NOMO-1 treated with DMSO at 0.1 percent for 48 hours (cell line): ENCODE measurements at regions not wholly inside any gene's neighbourhood (a gene's known extent, or its start where the extent isn't known, plus 50 kb on each side); places are given as distances from the start of the nearest gene placed in this dataset.
"Not testable (repeated sequence)": the region's sequence is repeated elsewhere in the genome, so short reads cannot be mapped to it uniquely, and the experiment has no call there.

ENCODE experiments used
- DNase-seq: peaks from one replicate; lab custom pipeline; 2025; ENCODE audit not compliant: unreplicated experiment; lab: John Stamatoyannopoulos, UW

DNA sequence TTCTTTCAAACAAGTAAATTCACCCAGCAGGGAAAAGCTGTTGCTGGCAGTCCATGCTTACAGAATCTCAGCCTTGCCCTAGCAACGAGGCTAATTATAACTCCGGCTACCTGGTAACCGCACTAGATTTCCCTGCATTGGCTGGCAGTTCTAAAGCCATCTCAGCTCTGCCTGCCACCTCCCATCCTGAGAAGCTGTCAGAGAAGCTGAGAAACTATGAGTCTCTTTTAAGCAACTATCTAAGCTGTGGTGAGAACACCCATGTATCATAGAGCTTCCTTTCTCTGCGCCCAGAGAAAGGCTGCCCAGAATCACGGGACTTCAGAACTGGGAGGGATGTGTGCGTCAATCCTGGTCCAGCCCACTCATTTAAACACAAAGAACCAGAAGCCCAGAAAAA, 113.9 kb upstream of the NBPF26 start:
- not testable (repeated sequence) for DNase-seq

- not testable (repeated sequence) for DNase-seq
Observed at GRCh38 chr1:120614931-120615639, 108.7 kb upstream of the NBPF26 start.

GRCh38 chr1:120617493-120617892, 106.3 kb upstream of the NBPF26 start:
- DNase-seq: not testable (repeated sequence)

DNA sequence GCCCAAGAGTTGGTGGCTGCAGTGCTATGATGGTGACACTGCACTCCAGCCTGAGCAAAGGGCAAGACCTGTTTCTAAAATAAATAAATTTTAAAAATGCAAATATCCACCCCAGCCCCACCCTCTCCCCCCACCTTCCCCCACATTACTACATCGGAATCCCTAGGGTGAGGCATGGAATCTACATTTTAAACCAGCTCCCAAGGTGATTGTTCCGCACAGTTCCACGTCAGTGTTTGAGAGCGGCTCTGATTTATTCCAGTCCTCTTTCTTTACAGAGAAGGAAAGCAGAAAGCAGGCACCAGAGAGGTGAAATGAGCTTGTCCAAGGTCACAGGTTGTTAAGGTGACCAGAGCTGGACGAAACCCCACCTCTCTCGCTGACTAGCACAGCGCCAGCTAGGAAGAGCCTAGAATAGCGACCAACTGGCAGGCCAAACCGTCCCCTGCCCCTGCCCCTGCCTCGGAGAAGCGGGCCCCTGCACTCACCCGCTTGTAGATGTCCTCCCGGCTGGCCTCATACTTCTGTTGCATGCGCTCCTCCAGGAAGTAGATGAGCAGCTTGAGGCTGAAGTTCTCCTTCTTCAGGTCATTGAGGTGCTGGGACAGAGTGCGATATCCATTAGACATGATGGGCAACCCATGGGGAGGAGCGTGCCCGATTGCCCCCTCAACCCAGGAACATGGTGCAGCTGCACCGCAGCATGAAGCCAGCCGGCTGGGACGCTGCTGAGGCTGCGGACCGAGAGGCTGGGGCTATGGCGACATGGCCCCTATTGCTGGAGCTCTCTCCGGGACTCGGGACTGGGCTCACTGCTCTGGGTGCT, 103.7 kb upstream of the NBPF26 start:
- DNase-seq: not testable (repeated sequence)

GRCh38 chr1:120620693-120620969, 103.1 kb upstream of the NBPF26 start:
- DNase-seq: not testable (repeated sequence)

DNA sequence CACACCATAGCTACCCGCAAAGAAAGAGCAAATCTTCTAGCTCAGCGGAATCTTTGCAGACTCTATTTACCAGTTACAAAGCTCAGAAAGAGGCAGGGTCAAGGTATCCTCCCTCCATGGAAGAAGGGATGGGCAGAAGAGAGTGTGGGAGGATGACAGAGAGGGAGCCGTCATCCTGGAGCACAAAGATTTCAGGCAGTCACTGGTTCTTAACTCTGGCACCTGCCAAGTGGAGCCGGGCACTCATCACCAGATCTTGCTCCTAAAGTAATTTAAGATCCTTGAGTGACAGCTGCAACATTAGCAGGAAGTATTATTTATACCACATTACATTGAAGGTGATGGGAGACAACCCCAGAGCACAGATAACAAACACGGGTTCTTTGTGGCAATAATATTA, 102.5 kb upstream of the NBPF26 start:
- DNase-seq: not testable (repeated sequence)

DNA sequence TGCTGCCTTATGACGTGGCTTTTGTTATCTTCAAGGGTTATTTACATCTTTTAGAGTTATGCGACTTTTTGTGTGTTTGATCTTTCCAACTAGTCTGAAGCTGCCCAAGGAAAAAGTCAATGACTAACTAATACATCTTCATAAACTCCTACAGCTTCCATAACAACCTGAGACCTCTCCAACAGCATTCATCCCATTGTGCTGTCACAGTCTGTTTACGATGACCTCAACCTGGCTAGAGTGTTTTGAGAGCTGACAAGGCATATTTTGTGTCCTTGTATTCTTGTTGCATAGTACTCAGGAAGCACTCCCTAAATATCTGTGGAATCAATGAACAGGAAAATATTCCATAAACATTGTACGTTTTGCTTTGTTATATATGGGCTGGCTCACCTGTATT, 100.2 kb upstream of the NBPF26 start:
- DNase-seq: not testable (repeated sequence)

DNA sequence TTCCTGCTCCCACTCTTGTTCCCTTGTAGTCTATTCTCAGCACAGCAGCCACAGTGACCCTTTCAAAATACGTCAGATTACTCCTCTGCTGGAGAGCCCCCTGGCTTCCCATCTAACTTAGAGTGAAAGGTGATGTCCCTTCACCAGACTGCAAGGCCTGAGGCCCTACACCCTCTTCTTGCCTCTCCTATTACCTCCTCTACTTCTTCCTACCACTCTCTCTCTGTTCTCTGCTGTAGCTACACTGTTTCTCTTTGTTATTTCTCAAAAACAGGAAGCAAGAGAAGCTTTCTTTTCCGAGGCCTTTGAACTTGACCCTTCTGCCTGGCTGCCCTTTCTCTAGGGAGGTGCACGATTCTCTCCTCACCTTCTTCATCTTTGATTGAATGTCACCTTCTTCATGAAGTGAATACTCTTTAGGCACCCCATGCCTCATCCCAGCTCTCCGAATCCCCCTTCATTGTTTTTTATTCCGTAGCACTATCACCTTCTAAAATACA, 99.1 kb upstream of the NBPF26 start:
- not testable (repeated sequence) for DNase-seq

GRCh38 chr1:120629832-120630455, 93.8 kb upstream of the NBPF26 start:
- DNase-seq: not testable (repeated sequence)

- DNase-seq: not testable (repeated sequence)
Observed at GRCh38 chr1:120634816-120635806, 88.6 kb upstream of the NBPF26 start.

GRCh38 chr1:120640261-120641013, 83.3 kb upstream of the NBPF26 start:
- not testable (repeated sequence) for DNase-seq

- not testable (repeated sequence) for DNase-seq
Observed at GRCh38 chr1:120641014-120641302, 82.8 kb upstream of the NBPF26 start.

DNA sequence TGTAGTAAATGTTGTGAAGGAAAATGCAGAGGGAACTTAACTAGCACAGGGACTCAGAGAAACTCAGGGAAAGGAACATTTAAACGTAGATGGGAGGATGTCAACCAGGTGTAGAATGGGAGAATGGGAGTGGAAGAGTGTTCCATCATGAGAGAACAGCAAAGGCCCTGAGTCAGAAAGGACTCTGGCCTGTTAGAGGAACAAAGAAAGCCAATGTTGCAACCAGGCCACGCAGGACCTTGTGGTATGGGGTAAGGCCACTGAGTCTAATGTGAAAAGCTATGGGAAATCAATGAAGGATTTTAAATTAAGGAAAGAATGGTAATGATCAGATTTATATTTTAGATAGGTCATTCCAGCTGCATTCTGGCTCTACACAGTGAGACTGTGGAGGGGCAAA, 76.6 kb upstream of the NBPF26 start:
- DNase-seq: not testable (repeated sequence)

DNA sequence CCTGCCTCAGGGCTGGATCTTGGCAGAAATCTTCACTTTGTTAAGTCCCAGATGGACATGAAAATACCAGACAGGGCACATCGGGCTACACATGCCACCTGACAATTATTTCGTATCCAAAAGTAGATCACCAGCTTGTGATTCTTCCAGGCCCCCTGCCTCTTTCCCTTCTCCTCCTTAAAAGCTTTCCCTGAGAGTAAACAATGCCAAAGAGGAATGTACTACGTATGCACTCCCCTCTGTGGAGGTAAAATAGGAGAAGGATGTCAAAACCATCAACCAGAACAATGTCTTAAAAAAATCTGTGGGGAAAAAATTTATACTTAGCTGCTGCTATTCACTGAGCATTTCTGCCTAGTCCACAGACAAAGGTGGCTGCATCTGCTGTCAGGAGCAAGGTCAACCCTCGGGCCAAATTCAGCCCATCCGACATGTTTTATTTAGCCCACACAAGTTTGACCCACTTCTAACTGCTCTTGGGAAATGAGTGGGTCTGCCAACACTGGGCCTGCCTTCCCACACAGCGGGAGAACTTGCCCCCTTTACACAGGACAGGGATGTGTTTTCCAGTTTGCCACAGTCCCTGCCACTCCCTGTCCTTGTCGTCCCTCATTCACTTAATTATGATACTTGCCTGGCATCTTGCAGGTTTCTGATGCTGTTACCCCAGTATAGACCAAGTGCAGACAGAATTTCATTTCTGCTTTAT, 74.7 kb upstream of the NBPF26 start:
- not testable (repeated sequence) for DNase-seq

DNA sequence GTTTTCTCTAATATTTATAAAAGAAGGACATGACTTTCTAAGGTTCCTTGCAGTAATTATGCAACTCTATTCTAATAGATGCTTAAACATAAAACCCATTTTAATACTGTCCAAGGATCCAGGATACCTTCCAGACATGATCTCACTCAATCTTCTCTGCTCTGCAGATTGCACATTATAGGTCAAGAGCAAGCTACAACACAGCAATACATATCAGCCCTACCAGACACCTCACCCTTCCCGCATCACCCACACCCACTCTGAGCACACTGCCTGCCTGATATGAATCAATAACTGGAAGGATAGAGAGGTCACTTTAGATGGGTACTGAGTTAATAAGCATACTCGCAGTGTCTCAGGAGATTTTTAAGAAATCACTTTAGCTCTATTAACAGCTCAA, 74.0 kb upstream of the NBPF26 start:
- DNase-seq: not testable (repeated sequence)

DNA sequence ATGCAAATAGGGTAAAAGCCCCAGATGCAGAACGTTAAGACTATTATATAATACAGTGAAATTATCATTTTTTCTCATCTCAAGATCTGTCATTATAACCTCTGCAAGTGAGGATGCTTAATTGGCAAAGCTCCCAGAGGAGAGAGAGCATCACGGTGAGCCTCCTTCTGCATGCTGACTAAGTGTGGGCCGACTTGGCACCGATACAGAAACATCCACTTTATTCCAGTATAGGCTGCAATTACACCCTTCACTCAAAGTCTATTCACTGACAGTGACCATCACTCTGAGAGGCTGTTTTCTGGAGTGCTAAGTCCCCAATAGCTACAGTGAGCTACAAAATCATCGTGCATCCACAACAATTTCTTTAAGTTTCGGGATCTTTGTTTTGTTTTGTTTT, 69.6 kb upstream of the NBPF26 start:
- not testable (repeated sequence) for DNase-seq

DNA sequence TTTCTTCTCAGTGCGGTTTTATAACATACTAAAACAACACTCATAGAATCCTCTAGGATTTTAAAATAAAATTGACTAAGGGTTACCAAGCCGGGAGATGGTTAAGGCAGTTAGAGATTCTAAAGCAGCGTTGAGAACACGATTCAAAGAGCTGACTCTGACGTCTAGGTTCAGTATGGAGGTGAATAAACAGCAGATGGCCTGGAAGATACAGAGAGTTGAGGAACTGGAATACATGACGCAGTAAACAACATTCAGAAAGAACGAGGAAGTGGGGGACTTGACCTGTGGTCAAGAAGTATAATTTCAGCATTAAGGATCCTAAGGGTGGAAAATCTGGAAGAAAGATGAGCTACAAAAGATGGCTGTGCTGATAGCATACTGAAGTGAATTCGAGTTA, 68.4 kb upstream of the NBPF26 start:
- DNase-seq: not testable (repeated sequence)

- DNase-seq: not testable (repeated sequence)
Observed at GRCh38 chr1:120656116-120656515, 67.6 kb upstream of the NBPF26 start.

GRCh38 chr1:120657804-120658203, 65.9 kb upstream of the NBPF26 start:
- DNase-seq: not testable (repeated sequence)
